Esophagus muscularis mucosa (tissue), 4 donors: ENCODE measurements at regions not wholly inside any gene's neighbourhood (a gene's known extent, or its start where the extent isn't known, plus 50 kb on each side); places are given as distances from the start of the nearest gene placed in this dataset.
"Not testable (repeated sequence)": the region's sequence is repeated elsewhere in the genome, so short reads cannot be mapped to it uniquely, and the experiment has no call there.

Experiments
- DNase-seq: peaks from one replicate; pipeline ENCODE4 v3.0.0-alpha.2; 2017; ENCODE audit errors: extremely low spot score
- H3K27ac ChIP-seq, 4 donors: fragments of 200-600 bp; sonication (generic); replicated peaks in 1 of 4; 1 replicate in 3 of 4; 2 replicates in 1 of 4; pipeline ENCODE4 v1.5.1; 2016 to 2019; ENCODE audit warnings: mild to moderate bottlenecking in 1 of 4
- H3K27me3 ChIP-seq, 4 donors: fragments of 200-600 bp; sonication (generic); one replicate each; pipeline versions ENCODE4 v1.5.1 to v1.6.0; 2016 to 2019
- H3K36me3 ChIP-seq, 4 donors: fragments of 200-600 bp; sonication (generic); one replicate each; pipeline ENCODE4 v1.5.1; 2016 to 2019
- H3K4me1 ChIP-seq, 4 donors: fragments of 200-600 bp; sonication (generic); one replicate each; pipeline ENCODE4 v1.5.1; 2016 to 2019
- H3K4me3 ChIP-seq, 4 donors: fragments of 200-600 bp; sonication (generic); 1 replicate in 2 of 4; 2 replicates in 2 of 4; pipeline ENCODE4 v1.5.1; 2016 to 2019; ENCODE audit warnings: mild to moderate bottlenecking in 4 of 4, moderate library complexity in 1 of 4
- H3K9me3 ChIP-seq, 4 donors: fragments of 200-600 bp; sonication (generic); 1 replicate in 3 of 4; 2 replicates in 1 of 4; pipeline ENCODE4 v1.5.1; 2016 to 2019
- CTCF ChIP-seq, 3 experiments: fragments of 200-600 bp in 2 of 3; fragments of 450-650 bp in 1 of 3; sonication (generic) in 2 of 3; IDR thresholded peaks; one replicate each; pipeline ENCODE4 v1.5.1; 2017 to 2019; ENCODE audit warnings: antibody characterized with exemption in 3 of 3, mild to moderate bottlenecking in 2 of 3, moderate library complexity in 1 of 3
- EP300 ChIP-seq: sonication (generic); formaldehyde crosslinking; IDR thresholded peaks from one replicate; pipeline ENCODE4 v1.6.1; 2017; ENCODE audit warnings: antibody characterized with exemption
- POLR2A ChIP-seq: fragments of 450-650 bp; IDR thresholded peaks from one replicate; pipeline ENCODE4 v1.6.1; 2017; ENCODE audit warnings: antibody characterized with exemption, moderate library complexity, mild to moderate bottlenecking, low read depth
- POLR2AphosphoS5 ChIP-seq, 2 donors: sonication (generic); formaldehyde crosslinking; IDR thresholded peaks; one replicate each; pipeline ENCODE4 v1.6.1; 2017; ENCODE audit warnings: antibody characterized with exemption in 2 of 2
- WGBS: methylation state at CpG from one replicate; pipeline ENCODE4 v1.1.5; 2018; 5-methylcytosine and 5-hydroxymethylcytosine counted together
- intact Hi-C: fragments of 100-400 bp; cut with DNase I; formaldehyde crosslinking; loops from one replicate; pipeline ENCODE4 v1.15.1; 2023

DNA sequence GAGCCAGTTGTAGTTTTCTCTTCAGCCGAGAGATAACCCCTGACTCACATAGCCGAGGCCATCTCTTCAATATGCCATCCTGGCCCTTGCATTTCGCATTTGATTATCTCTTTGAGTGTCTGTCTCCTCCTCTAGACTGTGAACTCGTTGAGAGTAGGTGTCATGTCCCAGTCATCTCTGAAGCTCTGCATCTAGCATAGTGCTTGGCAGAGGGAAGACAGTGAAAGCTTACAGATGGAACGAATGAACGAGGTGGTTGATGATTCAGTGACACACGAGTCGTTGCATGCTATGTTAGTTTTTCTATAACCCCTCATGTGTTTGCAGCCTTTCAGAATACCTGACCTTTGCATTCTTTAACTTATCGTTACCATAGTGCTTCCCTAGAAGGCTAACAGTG is 59.9 kb upstream of the CYRIA start:
- peak; percentile 42 for DNase-seq
- WGBS, result 69% methylated on average over 9 of the region's 9 CpGs

GRCh38 chr2:16722677-16723076 is 57.0 kb upstream of the CYRIA start:
- no peak overlapping the region for H3K4me3 ChIP-seq
- peaks cover 0 to 22% (median 12%) of the 10 kb centered on the region in 4 donors for H3K4me1 ChIP-seq
- peaks cover 0 to 5% (median 0%) of the 10 kb centered on the region in 4 donors for H3K27me3 ChIP-seq
- intact Hi-C loops, result no loop called here
- no peaks in the 10 kb centered on the region for H3K9me3 ChIP-seq
- peak; percentile 60 for DNase-seq
- WGBS, result 48% methylated on average over 9 of the region's 9 CpGs
- TF ChIP-seq POLR2A (no peak), CTCF (IDR thresholded peaks at IDR 0.05) (no peak)
- H3K27ac ChIP-seq, result no peak overlapping the region
- no peaks in the 10 kb centered on the region for H3K36me3 ChIP-seq

More for the DNA sequence above, 59.9 kb upstream of the CYRIA start:
- intact Hi-C loops, result no loop called here
- H3K4me1 ChIP-seq, result peaks cover 0 to 11% (median 4%) of the 10 kb centered on the region in 4 donors
- no peaks in the 10 kb centered on the region for H3K36me3 ChIP-seq
- H3K27me3 ChIP-seq, result peaks cover 0 to 10% (median 0%) of the 10 kb centered on the region in 4 donors
- H3K4me3 ChIP-seq, result no peak overlapping the region
- no peak for TF ChIP-seq CTCF (IDR thresholded peaks at IDR 0.05)
- no peak for TF ChIP-seq EP300
- no peak for TF ChIP-seq POLR2AphosphoS5 (IDR thresholded peaks at IDR 0.05)
- no peak for TF ChIP-seq POLR2A
- H3K27ac ChIP-seq, result no peak overlapping the region
- no peaks in the 10 kb centered on the region for H3K9me3 ChIP-seq

GRCh38 chr2:16722126-16722525 is 56.5 kb upstream of the CYRIA start:
- 61% methylated on average over 1 of the region's 1 CpG for WGBS
- no peak for DNase-seq
- Histone ChIP-seq H3K36me3 (no peaks in the 10 kb centered on the region), H3K27ac (no peak overlapping the region), H3K27me3 (peaks cover 0 to 5% (median 0%) of the 10 kb centered on the region in 4 donors), H3K9me3 (no peaks in the 10 kb centered on the region), H3K4me3 (no peak overlapping the region), H3K4me1 (peaks cover 0 to 26% (median 12%) of the 10 kb centered on the region in 4 donors)
- TF ChIP-seq POLR2AphosphoS5 (IDR thresholded peaks at IDR 0.05) (no peak), POLR2A (no peak), CTCF (IDR thresholded peaks at IDR 0.05) (no peak), EP300 (no peak)
- intact Hi-C loops, result no loop called here

DNA sequence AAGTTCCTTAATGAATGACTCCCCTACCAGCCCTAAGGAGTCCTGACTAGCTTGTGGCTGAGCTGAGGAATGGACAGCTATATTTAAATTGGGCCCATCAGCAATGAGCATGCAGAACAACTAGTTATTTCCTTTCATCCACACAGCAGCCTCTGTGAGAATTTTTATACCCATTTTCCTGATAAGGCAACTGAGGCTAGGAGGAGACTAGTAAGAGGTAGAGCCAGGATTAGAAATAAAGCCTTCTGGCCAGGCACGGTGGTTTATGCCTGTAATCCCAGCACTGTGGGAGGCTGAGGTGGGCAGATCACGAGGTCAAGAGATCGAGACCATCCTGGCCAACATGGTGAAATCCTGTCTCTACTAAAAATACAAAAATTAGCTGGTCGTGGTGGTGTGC is 55.9 kb upstream of the CYRIA start:
- H3K9me3 ChIP-seq, H3K36me3 ChIP-seq, DNase-seq, H3K27me3 ChIP-seq, H3K4me3 ChIP-seq, intact Hi-C loops, H3K27ac ChIP-seq: not testable (repeated sequence)
- WGBS, result 91% methylated on average over 4 of the region's 4 CpGs
- peaks cover 0 to 26% (median 12%) of the 10 kb centered on the region in 4 donors for H3K4me1 ChIP-seq

DNA sequence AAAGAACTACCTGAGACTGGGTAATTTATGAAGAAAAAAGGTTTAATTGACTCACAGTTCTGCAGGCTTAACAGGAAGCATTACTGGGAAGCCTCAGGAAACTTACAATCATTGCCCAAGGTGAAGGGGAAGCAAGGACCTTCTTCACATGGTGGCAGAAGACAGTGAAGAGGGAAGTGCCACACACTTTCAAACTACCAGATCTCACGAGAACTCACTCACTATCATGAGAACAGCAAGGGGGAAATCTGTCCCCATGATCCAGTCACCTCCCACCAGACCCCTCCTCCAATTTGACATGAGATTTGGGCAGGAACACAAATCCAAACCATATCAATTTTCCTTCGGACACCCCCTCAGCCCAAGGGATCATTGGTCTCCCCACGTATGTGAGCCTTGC is 55.1 kb upstream of the CYRIA start:
- intact Hi-C loops, H3K36me3 ChIP-seq, H3K4me3 ChIP-seq, H3K27me3 ChIP-seq, H3K27ac ChIP-seq, H3K9me3 ChIP-seq, DNase-seq: not testable (repeated sequence)
- H3K4me1 ChIP-seq, result peaks cover 0 to 26% (median 12%) of the 10 kb centered on the region in 4 donors
- 90% methylated on average over 3 of the region's 3 CpGs for WGBS

- DNase-seq, result peak; percentile 26
- Histone ChIP-seq H3K4me1 (peaks cover 0 to 26% (median 12%) of the 10 kb centered on the region in 4 donors), H3K4me3 (no peak overlapping the region), H3K9me3 (no peaks in the 10 kb centered on the region), H3K27ac (no peak overlapping the region), H3K27me3 (peaks cover 0 to 5% (median 0%) of the 10 kb centered on the region in 4 donors), H3K36me3 (no peaks in the 10 kb centered on the region)
- intact Hi-C loops, result no loop called here
- 87% methylated on average over 3 of the region's 3 CpGs for WGBS
- no peak for TF ChIP-seq CTCF (IDR thresholded peaks at IDR 0.05)
- no peak for TF ChIP-seq EP300
- TF ChIP-seq POLR2A, result no peak
- no peak for TF ChIP-seq POLR2AphosphoS5 (IDR thresholded peaks at IDR 0.05)
These were observed 53.8 kb upstream of the CYRIA start for GRCh38 chr2:16719485-16719808.
